ENCODE measurements at regions not wholly inside any gene's neighbourhood (a gene's known extent, or its start where the extent isn't known, plus 50 kb on each side); places are given as distances from the start of the nearest gene placed in this dataset.

DNA sequence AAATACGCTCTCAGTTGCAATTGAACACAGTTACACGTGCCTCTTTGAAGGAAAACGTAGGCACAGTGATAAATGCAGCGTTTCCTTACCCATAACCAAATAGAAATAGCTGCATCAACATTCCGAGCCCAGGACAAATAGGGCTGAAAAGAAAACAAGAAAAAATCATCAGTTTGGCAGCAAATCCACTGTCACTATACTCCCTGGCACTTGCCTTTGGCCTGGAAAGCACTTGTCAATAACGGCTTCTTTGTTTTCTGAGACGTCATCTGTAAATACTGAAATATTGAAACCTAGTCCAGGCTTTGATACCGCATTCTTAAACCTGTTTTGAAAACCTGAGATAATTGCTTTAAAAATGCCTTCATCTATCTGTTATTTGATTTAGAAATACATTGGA is 167.2 kb upstream of the AKR1E2 start:
- DNase-seq = no peak

- peak; percentile 30 for DNase-seq
These were observed 169.3 kb upstream of the AKR1E2 start for GRCh38 chr10:4656576-4657194.

- DNase-seq = no peak
These were observed 170.1 kb upstream of the AKR1E2 start for GRCh38 chr10:4655879-4656278.

- no peak for DNase-seq
These were observed 170.6 kb upstream of the AKR1E2 start for GRCh38 chr10:4655406-4655805.

GRCh38 chr10:4654496-4654895 is 171.5 kb upstream of the AKR1E2 start:
- DNase-seq = no peak

DNA sequence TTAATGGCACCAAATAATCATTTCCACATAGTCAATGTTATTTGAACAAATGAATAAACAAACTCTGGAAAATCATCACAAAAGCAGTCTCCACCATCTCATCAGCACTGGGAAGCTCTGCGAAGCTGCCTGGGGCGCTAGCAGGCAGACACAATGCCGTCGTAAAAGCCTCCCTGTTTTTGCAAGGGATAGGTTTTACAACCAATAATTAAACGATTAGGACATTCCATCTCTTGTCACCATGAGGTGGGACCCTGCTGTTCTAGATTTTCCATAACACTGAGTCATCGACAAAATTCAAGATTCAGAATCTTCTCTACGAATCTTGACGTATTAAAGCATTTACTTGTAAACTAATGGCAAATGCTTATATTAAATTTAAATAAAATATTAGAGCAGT is 172.8 kb upstream of the AKR1E2 start:
- DNase-seq = no peak

DNA sequence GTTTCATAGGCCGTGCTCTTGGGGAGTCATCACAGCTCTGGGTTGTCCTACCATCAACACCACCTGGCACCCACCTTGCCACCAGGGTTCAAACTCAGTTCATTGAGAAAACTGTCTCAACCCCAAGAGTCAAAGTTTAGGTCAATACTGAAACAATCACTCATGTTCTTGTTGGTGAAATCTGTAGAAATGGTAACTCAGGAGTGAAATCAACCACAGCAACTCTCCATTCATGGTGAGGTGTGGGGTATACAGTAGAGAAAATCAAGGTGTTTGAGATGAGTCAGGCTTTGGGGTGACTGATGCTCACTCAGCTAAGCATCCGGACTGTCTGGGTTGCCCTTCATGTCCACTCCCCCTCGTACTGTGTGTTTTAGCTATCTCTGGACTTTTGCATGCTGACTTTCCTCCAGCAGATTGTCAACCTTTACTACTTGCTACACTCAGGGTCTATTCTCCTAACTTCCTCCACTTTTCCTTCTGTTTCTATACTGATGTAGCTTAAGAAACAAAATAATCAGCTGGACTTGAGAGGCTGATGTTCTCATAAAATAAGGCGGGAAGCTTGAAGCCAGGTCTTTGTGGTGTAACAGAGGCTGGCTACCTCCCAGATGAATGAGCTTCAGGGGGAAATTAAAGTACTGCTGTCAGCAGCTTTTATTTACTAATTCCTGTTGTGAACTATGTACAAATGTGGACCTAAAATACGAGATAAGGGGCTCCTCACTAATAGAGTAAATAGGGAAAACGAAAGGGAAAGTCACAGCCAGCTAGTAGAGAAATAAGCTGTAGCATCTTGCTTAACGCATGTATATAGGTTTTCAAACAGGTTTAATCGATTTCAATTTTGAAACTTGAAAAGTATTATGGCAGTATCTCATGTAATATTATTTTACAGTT is 173.6 kb upstream of the AKR1E2 start:
- no peak for DNase-seq

- DNase-seq = no peak
These were observed 174.5 kb upstream of the AKR1E2 start for GRCh38 chr10:4651404-4652037.

- DNase-seq = no peak
These were observed 175.4 kb upstream of the AKR1E2 start for GRCh38 chr10:4650582-4650981.

- no peak for DNase-seq
These were observed 176.0 kb upstream of the AKR1E2 start for GRCh38 chr10:4649886-4650508.

DNA sequence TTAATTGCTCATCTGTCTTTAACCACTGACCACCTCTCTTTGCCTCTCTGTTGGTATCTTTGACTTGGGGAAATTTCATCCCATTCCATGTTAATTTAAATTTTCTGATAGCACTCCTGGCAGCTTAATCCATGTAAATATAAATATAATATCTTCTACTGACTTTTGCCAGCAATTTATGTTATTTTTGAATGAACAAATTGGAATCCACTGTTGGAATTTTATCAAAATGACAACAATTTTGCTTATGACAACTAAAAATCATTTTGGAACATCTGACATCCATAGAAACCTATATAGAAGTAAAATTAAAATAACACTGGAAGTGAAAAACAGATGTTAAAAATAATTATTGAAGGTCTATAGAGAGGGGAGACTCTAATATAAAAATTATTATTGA is 176.5 kb upstream of the AKR1E2 start:
- no peak for DNase-seq

GRCh38 chr10:4648999-4649398 is 177.0 kb upstream of the AKR1E2 start:
- no peak for DNase-seq

DNA sequence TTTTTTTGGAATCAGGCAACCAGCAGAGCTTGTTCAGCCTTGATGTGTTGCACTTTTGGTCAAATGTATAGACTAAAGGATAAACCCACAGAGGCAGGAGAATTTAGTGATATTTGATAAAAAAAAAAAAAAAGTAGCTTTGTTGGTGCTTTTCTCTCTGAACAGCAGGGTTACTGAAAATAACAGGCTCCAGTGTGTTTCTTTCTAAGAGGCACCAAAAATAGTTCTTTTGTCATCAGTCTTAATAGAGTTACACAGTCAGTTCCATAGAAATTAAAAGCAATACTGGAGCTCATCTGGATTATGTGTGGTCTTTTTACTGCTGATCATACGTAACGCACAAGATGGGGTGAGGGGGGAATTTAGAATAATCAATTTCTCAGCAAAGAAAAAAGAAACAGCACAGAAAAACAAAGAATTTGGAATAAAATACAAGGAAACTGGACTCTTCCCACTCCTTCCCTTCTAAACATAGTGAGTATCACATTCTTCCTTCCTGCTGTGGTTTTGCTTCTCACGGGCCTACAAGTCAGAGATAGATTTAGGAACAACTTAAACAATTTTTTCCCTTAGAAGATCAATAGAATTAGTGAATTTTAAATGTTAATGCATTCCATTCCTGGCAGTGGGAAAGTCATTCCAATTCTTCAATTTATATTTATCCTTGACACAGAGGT is 178.8 kb upstream of the AKR1E2 start:
- no peak for DNase-seq

GRCh38 chr10:4646547-4646946 is 179.5 kb upstream of the AKR1E2 start:
- no peak for DNase-seq

- no peak for DNase-seq
These were observed 180.2 kb upstream of the AKR1E2 start for GRCh38 chr10:4645836-4646235.

GRCh38 chr10:4643471-4643870 is 182.5 kb upstream of the AKR1E2 start:
- DNase-seq = no peak

GRCh38 chr10:4639960-4640359 is 186.0 kb upstream of the AKR1E2 start:
- DNase-seq = no peak

- DNase-seq = no peak
These were observed 187.9 kb upstream of the AKR1E2 start for GRCh38 chr10:4638099-4638498.

- DNase-seq = no peak
These were observed 188.3 kb upstream of the AKR1E2 start for GRCh38 chr10:4637657-4638056.

DNA sequence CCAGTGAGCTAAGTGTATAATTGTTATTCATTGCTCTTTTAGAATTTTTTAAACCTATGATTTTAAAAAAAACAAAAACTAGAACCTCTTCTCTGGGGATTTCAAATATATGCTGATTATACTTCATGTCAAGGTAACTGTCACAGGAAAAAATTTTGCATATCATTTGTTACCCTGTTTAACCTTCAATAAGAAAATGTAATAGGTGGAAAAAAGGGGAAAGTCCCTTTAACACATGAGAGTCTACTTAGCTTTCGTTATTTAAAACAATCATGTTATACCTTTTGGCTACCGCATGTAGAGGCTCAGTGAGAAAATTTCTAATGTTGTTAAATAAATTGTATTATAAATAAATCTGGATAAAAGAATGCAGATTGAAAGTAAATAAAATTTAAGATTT is 190.1 kb upstream of the AKR1E2 start:
- no peak for DNase-seq

GRCh38 chr10:4635388-4635787 is 190.6 kb upstream of the AKR1E2 start:
- DNase-seq = no peak

DNA sequence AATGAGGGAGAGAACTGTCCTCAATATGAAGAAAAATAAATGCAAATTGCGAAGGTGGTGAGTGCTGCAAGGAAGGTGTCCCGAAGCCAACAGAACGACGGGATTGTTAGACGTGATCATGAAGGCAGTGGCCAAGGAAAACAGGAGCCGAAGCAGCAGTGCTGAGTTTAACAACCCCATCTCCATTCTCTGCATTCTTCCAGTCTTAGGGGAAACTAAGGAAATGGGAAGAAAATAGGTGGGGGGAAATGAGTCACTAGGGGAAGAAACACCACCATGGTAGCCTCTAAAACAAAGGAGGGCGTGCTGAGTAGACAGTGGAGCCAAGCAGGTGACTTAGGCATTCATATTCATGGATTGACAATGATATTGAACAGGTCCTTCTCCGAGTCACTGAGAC is 192.2 kb upstream of the AKR1E2 start:
- DNase-seq = no peak

DNA sequence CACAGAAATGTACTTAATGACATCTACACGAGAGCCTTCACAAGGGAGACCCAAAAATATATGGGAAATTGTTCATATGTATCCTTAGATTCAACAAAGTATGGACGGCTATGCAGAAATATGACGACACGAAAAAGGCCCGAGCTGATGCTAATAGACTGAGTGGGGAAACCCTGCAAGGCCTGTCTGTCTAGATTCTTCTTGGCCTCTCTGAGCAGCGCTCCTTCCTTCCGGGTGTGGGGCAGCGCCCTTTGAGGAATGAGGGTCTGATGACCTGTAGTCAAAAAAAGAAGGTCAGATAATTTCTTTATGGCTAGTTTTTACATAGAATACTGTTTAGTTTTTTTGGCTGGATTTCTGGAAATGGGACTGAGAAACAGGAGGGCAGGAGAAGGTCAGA is 192.8 kb upstream of the AKR1E2 start:
- no peak for DNase-seq

All from NCI-H2171 (cell line).